ENCODE measurements at regions not wholly inside any gene's neighbourhood (a gene's known extent, or its start where the extent isn't known, plus 50 kb on each side); places are given as distances from the start of the nearest gene placed in this dataset.

DNA sequence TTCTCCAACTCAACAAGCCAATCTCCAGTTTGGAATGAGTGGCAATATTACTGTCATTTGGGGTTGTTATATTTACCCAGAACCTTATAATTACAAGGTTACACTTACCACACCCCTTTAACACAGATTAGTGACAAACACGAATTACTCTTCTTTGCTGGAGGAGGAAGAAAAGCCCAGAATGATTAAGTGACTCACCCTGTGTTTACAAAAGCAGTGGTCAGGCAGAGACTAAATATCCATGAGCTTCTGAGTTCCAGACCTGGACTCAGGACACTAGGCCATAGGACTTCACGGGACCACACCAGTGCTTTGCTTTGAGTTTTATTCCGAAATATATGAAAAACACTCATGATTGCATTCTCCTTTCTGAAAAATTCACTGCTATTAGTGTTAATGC, 370.8 kb downstream of the TLE1 start:
- WGBS, 2 experiments (ENCODE audit: extremely low coverage in 1 of 2, insufficient coverage in 1 of 2, insufficient read length in 1 of 2, insufficient replicate concordance in 2 of 2, low coverage in 1 of 2, low lambda C conversion rate in 2 of 2, missing lambda C conversion rate in 1 of 2) = 87% methylated on average over 3 of the region's 3 CpGs; no CpG with 5 or more reads in 1 of the 2 experiments

More for the DNA sequence above, 370.8 kb downstream of the TLE1 start:
- no peak overlapping the region for H4K5ac ChIP-seq (ENCODE audit: insufficient read length, low read depth, low read length)
- no peak overlapping the region for H2AFZ ChIP-seq (ENCODE audit: low read length)
- peaks cover 4 to 6% of the 10 kb centered on the region in 2 experiments; a peak in 3 of 4 replicates for H3K9me3 ChIP-seq (ENCODE audit: insufficient read depth in 2 of 2, low read depth in 1 of 2, low read length in 1 of 2)
- POLR2A ChIA-PET (ENCODE audit: partially characterized antibody) = no interaction called here
- H3K79me2 ChIP-seq (ENCODE audit: control insufficient read depth in 1 of 2, insufficient read depth in 2 of 2, low read length in 2 of 2) = no peaks in the 10 kb centered on the region
- H3K23ac ChIP-seq (ENCODE audit: insufficient read length) = no peak overlapping the region
- H3K4ac ChIP-seq (replicated peaks; ENCODE audit: insufficient read length, low read depth, low read length) = no peak overlapping the region
- H3K4me2 ChIP-seq (ENCODE audit: insufficient read depth in 1 of 2, low read depth in 2 of 2, low read length in 2 of 2) = no peak overlapping the region
- H3K79me1 ChIP-seq (ENCODE audit: low read depth, low read length) = no peaks in the 10 kb centered on the region
- H2BK5ac ChIP-seq (ENCODE audit: low read depth, low read length) = no peak overlapping the region
- no peak overlapping the region for H3K56ac ChIP-seq (replicated peaks; ENCODE audit: insufficient read length, low read depth, low read length)
- H2BK15ac ChIP-seq (ENCODE audit: low read length) = no peak overlapping the region
- H4K8ac ChIP-seq (ENCODE audit: extremely low read depth, insufficient read depth, low read length) = no peak overlapping the region
- no peaks in the 10 kb centered on the region for H4K20me1 ChIP-seq (replicated peaks in 1 of 2; ENCODE audit: control insufficient read depth in 1 of 2, insufficient read depth in 2 of 2, low read length in 2 of 2)
- H2AK5ac ChIP-seq (ENCODE audit: low read depth, low read length) = no peak overlapping the region
- H3K23me2 ChIP-seq (ENCODE audit: low read depth, low read length) = no peaks in the 10 kb centered on the region; the same call in 1 of the 2 replicates
- DNase-seq (ENCODE audit: low read depth in 1 of 2, low spot score in 2 of 2) = no peak
- no peaks in the 10 kb centered on the region for H3K36me3 ChIP-seq (ENCODE audit: control insufficient read depth in 2 of 4, insufficient read depth in 4 of 4, low read length in 3 of 4)
- no peak overlapping the region for H3K4me3 ChIP-seq (ENCODE audit: extremely low read depth in 1 of 4, insufficient read depth in 2 of 4, low read depth in 3 of 4, low read length in 4 of 4)
- no peak overlapping the region for H2BK120ac ChIP-seq (replicated peaks; ENCODE audit: low read depth, low read length)
- no peak overlapping the region for H2BK20ac ChIP-seq (ENCODE audit: low read length)
- no peak overlapping the region for H3K27ac ChIP-seq (ENCODE audit: low read depth, low read length)
- no peak overlapping the region for H3K18ac ChIP-seq (ENCODE audit: extremely low read depth, low read length)
- no peak overlapping the region for H2BK12ac ChIP-seq (ENCODE audit: low read depth, low read length)
- H4K91ac ChIP-seq (replicated peaks; ENCODE audit: insufficient read length, low read length) = no peak overlapping the region
- H3K9ac ChIP-seq (replicated peaks in 1 of 4; ENCODE audit: extremely low read depth in 1 of 4, low read depth in 3 of 4, low read length in 3 of 4) = no peak overlapping the region
- no peaks in the 10 kb centered on the region for H3K27me3 ChIP-seq (replicated peaks in 1 of 4; ENCODE audit: control insufficient read depth in 3 of 4, extremely low read depth in 1 of 4, insufficient read depth in 3 of 4, low read length in 3 of 4)
- CTCF ChIA-PET (ENCODE audit: partially characterized antibody) = no interaction called here
- no peak for TF ChIP-seq TAF1 (IDR thresholded peaks at IDR 0.05; ENCODE audit: low read depth, low read length)
- FAIRE-seq = no peak
- no peak overlapping the region for H3K14ac ChIP-seq (ENCODE audit: insufficient read length)
- no peaks in the 10 kb centered on the region for H3K4me1 ChIP-seq (replicated peaks in 1 of 4; ENCODE audit: control insufficient read depth in 3 of 4, insufficient read depth in 4 of 4, low read length in 3 of 4)
